Spleen (tissue), 7 donors: ENCODE measurements at regions not wholly inside any gene's neighbourhood (a gene's known extent, or its start where the extent isn't known, plus 50 kb on each side); places are given as distances from the start of the nearest gene placed in this dataset.

Source experiments
- CTCF ChIP-seq, 11 experiments: fragments of 200-600 bp in 7 of 11; fragments of 450-650 bp in 4 of 11; sonication (generic) in 4 of 11; IDR thresholded peaks in 8 of 11; conservative IDR thresholded peaks in 3 of 11; 1 replicate in 7 of 11; 2 replicates in 4 of 11; pipeline versions ENCODE4 v1.4.0 to v1.8.0; 2016 to 2021; ENCODE audit warnings: antibody characterized with exemption in 11 of 11, inconsistent platforms in 4 of 11, mild to moderate bottlenecking in 1 of 11
- POLR2A ChIP-seq, 3 donors: fragments of 450-650 bp; IDR thresholded peaks; one replicate each; pipeline ENCODE4 v1.5.1; 2017; ENCODE audit warnings: antibody characterized with exemption in 3 of 3, mild to moderate bottlenecking in 1 of 3
- donor health status: DM: no; HTN: no; CAD: no; lungs with moderate emphysema.
- donor health status: DM: no; HTN: no; CAD: no.
- donor health status: DM: no; HTN: no; CAD: no.

- TF ChIP-seq CTCF (IDR thresholded peaks at IDR 0.05 in 8 of 11, conservative IDR thresholded peaks at IDR 0.05 in 3 of 11), result no peak
- TF ChIP-seq POLR2A (IDR thresholded peaks at IDR 0.05), result no peak
Observed at GRCh38 chr16:26295625-26296304, 604.0 kb downstream of the HS3ST4 start.
